ENCODE measurements at regions not wholly inside any gene's neighbourhood (a gene's known extent, or its start where the extent isn't known, plus 50 kb on each side); places are given as distances from the start of the nearest gene placed in this dataset.

DNA sequence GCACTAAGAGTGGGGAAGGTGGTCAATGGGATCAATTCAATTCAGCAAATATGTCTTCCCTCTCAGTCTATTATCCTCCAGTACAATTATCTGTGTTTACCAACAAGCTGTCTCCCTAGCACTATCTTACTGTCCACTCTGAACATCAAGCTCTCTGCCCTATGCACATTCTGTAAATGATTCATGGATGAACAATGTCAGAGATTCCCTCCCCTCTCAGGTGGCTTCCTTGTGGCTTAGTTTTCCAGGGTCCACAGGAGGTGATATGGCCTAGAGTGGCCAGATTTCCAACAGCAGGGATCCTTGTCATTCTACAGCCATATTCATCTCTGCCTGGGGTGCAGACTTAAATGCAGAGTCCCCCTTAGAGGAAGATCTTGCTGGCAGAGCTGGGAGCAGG lies 225.1 kb downstream of the UACA start:
- TF ChIP-seq, protein P1, sequence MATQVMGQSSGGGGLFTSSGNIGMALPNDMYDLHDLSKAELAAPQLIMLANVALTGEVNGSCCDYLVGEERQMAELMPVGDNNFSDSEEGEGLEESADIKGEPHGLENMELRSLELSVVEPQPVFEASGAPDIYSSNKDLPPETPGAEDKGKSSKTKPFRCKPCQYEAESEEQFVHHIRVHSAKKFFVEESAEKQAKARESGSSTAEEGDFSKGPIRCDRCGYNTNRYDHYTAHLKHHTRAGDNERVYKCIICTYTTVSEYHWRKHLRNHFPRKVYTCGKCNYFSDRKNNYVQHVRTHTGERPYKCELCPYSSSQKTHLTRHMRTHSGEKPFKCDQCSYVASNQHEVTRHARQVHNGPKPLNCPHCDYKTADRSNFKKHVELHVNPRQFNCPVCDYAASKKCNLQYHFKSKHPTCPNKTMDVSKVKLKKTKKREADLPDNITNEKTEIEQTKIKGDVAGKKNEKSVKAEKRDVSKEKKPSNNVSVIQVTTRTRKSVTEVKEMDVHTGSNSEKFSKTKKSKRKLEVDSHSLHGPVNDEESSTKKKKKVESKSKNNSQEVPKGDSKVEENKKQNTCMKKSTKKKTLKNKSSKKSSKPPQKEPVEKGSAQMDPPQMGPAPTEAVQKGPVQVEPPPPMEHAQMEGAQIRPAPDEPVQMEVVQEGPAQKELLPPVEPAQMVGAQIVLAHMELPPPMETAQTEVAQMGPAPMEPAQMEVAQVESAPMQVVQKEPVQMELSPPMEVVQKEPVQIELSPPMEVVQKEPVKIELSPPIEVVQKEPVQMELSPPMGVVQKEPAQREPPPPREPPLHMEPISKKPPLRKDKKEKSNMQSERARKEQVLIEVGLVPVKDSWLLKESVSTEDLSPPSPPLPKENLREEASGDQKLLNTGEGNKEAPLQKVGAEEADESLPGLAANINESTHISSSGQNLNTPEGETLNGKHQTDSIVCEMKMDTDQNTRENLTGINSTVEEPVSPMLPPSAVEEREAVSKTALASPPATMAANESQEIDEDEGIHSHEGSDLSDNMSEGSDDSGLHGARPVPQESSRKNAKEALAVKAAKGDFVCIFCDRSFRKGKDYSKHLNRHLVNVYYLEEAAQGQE (IDR thresholded peaks at IDR 0.05; ENCODE audit: insufficient read depth in 1 of 2, low read depth in 2 of 2, low read length in 2 of 2) = no peak
- TF ChIP-seq TAF1 (IDR thresholded peaks at IDR 0.05; ENCODE audit: borderline replicate concordance, insufficient read depth, low read length) (no peak), POLR2AphosphoS5 (IDR thresholded peaks at IDR 0.05; ENCODE audit: low read depth, low read length) (no peak)
